22Rv1 (cell line): ENCODE measurements at regions not wholly inside any gene's neighbourhood (a gene's known extent, or its start where the extent isn't known, plus 50 kb on each side); places are given as distances from the start of the nearest gene placed in this dataset.

Experiments
- ZFX ChIP-seq: fragments of 450-650 bp; IDR thresholded peaks from 2 replicates; pipeline ENCODE4 v1.6.1; 2017; ENCODE audit warnings: antibody characterized with exemption, borderline replicate concordance
- TF ChIP-seq, protein P1 (sequence below): fragments of 450-650 bp; IDR thresholded peaks from 2 replicates; pipeline ENCODE4 v1.5.1; 2017; ENCODE audit warnings: mild to moderate bottlenecking

GRCh38 chr2:183898641-183899040, 699.7 kb upstream of the ZNF804A start:
- TF ChIP-seq, protein P1, sequence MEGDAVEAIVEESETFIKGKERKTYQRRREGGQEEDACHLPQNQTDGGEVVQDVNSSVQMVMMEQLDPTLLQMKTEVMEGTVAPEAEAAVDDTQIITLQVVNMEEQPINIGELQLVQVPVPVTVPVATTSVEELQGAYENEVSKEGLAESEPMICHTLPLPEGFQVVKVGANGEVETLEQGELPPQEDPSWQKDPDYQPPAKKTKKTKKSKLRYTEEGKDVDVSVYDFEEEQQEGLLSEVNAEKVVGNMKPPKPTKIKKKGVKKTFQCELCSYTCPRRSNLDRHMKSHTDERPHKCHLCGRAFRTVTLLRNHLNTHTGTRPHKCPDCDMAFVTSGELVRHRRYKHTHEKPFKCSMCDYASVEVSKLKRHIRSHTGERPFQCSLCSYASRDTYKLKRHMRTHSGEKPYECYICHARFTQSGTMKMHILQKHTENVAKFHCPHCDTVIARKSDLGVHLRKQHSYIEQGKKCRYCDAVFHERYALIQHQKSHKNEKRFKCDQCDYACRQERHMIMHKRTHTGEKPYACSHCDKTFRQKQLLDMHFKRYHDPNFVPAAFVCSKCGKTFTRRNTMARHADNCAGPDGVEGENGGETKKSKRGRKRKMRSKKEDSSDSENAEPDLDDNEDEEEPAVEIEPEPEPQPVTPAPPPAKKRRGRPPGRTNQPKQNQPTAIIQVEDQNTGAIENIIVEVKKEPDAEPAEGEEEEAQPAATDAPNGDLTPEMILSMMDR: no peak
- TF ChIP-seq ZFX: no peak
